Liver (tissue), 8 donors: ENCODE measurements at regions not wholly inside any gene's neighbourhood (a gene's known extent, or its start where the extent isn't known, plus 50 kb on each side); places are given as distances from the start of the nearest gene placed in this dataset.

Source experiments
- DNase-seq: peaks from one replicate; pipeline ENCODE4 v3.0.0-alpha.2; 2017; ENCODE audit warnings: low spot score
- H3K27ac ChIP-seq, 2 donors: one replicate each; pipeline ENCODE4 v1.7.0; 2013; ENCODE audit warnings: inconsistent platforms in 2 of 2, low read length in 2 of 2, control low read depth in 1 of 2, low read depth in 1 of 2, mild to moderate bottlenecking in 1 of 2
- H3K27me3 ChIP-seq, 4 donors: one replicate each; pipeline versions ENCODE4 v1.6.1 to v1.7.0; 2013; ENCODE audit warnings: low read length in 3 of 4, inconsistent platforms in 1 of 4, mild to moderate bottlenecking in 1 of 4, moderate library complexity in 1 of 4; ENCODE audit not compliant: control insufficient read depth in 4 of 4, insufficient read depth in 4 of 4
- H3K36me3 ChIP-seq, 4 donors: one replicate each; pipeline versions ENCODE4 v1.6.1 to v1.7.0; 2013; ENCODE audit warnings: low read length in 3 of 4, mild to moderate bottlenecking in 3 of 4, low read depth in 1 of 4, moderate library complexity in 1 of 4; ENCODE audit not compliant: control insufficient read depth in 4 of 4, insufficient read depth in 3 of 4
- H3K4me1 ChIP-seq, 4 donors: one replicate each; pipeline versions ENCODE4 v1.6.1 to v1.7.0; 2013; ENCODE audit warnings: low read length in 3 of 4, mild to moderate bottlenecking in 3 of 4, moderate library complexity in 1 of 4; ENCODE audit not compliant: control insufficient read depth in 4 of 4, insufficient read depth in 4 of 4
- H3K4me3 ChIP-seq, 3 donors: one replicate each; pipeline versions ENCODE4 v1.6.1 to v1.7.0; 2013; ENCODE audit warnings: low read length in 3 of 3, control low read depth in 1 of 3, low read depth in 1 of 3, mild to moderate bottlenecking in 1 of 3
- H3K9ac ChIP-seq, 2 donors: one replicate each; pipeline ENCODE4 v1.7.0; 2013; ENCODE audit warnings: low read length in 2 of 2, mild to moderate bottlenecking in 2 of 2, moderate library complexity in 2 of 2, control low read depth in 1 of 2, low read depth in 1 of 2
- H3K9me3 ChIP-seq, 4 donors: one replicate each; pipeline versions ENCODE4 v1.6.1 to v1.7.0; 2013; ENCODE audit warnings: low read length in 3 of 4; ENCODE audit not compliant: control insufficient read depth in 4 of 4
- CTCF ChIP-seq: fragments of 150-350 bp; IDR thresholded peaks from 2 replicates; pipeline ENCODE4 v1.5.1; 2017; ENCODE audit warnings: improper control_type of control experiment, low read depth, low read length; ENCODE audit not compliant: missing input control
- FOXA1 ChIP-seq: IDR thresholded peaks from 2 replicates; pipeline ENCODE4 v1.6.1; 2016; ENCODE audit warnings: antibody characterized with exemption
- FOXA2 ChIP-seq: IDR thresholded peaks from 2 replicates; pipeline ENCODE4 v1.6.1; 2016; ENCODE audit warnings: antibody characterized with exemption
- GABPA ChIP-seq, 2 donors: IDR thresholded peaks in 1 of 2; conservative IDR thresholded peaks in 1 of 2; 2 replicates each; pipeline ENCODE4 v1.6.1; 2016; ENCODE audit warnings: antibody characterized with exemption in 2 of 2, mild to moderate bottlenecking in 1 of 2, moderate library complexity in 1 of 2
- HNF4A ChIP-seq, 2 donors: conservative IDR thresholded peaks; 2 replicates each; pipeline ENCODE4 v1.6.1; 2016; ENCODE audit warnings: antibody characterized with exemption in 2 of 2, mild to moderate bottlenecking in 2 of 2
- HNF4G ChIP-seq: IDR thresholded peaks from 2 replicates; pipeline ENCODE4 v1.6.1; 2016; ENCODE audit warnings: antibody characterized with exemption
- JUND ChIP-seq, 2 donors: IDR thresholded peaks; 2 replicates each; pipeline ENCODE4 v1.6.1; 2016; ENCODE audit warnings: antibody characterized with exemption in 2 of 2
- MAX ChIP-seq: IDR thresholded peaks from 2 replicates; pipeline ENCODE4 v1.6.1; 2016; ENCODE audit warnings: antibody characterized with exemption
- RXRA ChIP-seq, 2 donors: IDR thresholded peaks; 2 replicates each; pipeline ENCODE4 v1.6.1; 2017 to 2018; ENCODE audit warnings: antibody characterized with exemption in 2 of 2, mild to moderate bottlenecking in 1 of 2
- SP1 ChIP-seq: IDR thresholded peaks from 2 replicates; pipeline ENCODE4 v1.6.1; 2018; ENCODE audit warnings: antibody characterized with exemption, mild to moderate bottlenecking
- TAF1 ChIP-seq: conservative IDR thresholded peaks from 2 replicates; pipeline ENCODE4 v1.6.1; 2016; ENCODE audit warnings: antibody characterized with exemption, mild to moderate bottlenecking
- YY1 ChIP-seq: IDR thresholded peaks from 2 replicates; pipeline ENCODE4 v1.6.1; 2016; ENCODE audit warnings: antibody characterized with exemption, mild to moderate bottlenecking
- ZBTB33 ChIP-seq: IDR thresholded peaks from 2 replicates; pipeline ENCODE4 v1.6.1; 2016; ENCODE audit warnings: antibody characterized with exemption
- WGBS: extraction: QIAGEN DNeasy Blood & Tissue Kit; methylation state at CpG from one replicate; pipeline ENCODE4 v1.1.7; 2013; 5-methylcytosine and 5-hydroxymethylcytosine counted together
- donor health status: healthy.
- donor health status: healthy.
- donor health status: healthy.
- donor health status: healthy.
- donor health status: healthy.

- H3K27me3 ChIP-seq = no peaks in the 10 kb centered on the region
- DNase-seq = no peak
- no peak overlapping the region for H3K27ac ChIP-seq
- H3K36me3 ChIP-seq = no peaks in the 10 kb centered on the region
- no peak overlapping the region for H3K9ac ChIP-seq
- H3K4me1 ChIP-seq = no peaks in the 10 kb centered on the region
- H3K9me3 ChIP-seq = no peaks in the 10 kb centered on the region
- TF ChIP-seq MAX (no peak), JUND (IDR thresholded peaks at IDR 0.05) (no peak), YY1 (no peak), HNF4G (no peak), GABPA (IDR thresholded peaks at IDR 0.05 in 1 of 2, conservative IDR thresholded peaks at IDR 0.05 in 1 of 2) (no peak), RXRA (IDR thresholded peaks at IDR 0.05) (no peak), HNF4A (conservative IDR thresholded peaks at IDR 0.05) (no peak), FOXA2 (no peak), TAF1 (no peak), SP1 (no peak), FOXA1 (no peak), ZBTB33 (no peak)
- no peak overlapping the region for H3K4me3 ChIP-seq
- WGBS = 38% methylated on average over 1 of the region's 1 CpG
Measured at GRCh38 chr4:115740806-115741205, 627.4 kb upstream of the NDST4 start.

GRCh38 chr4:115729739-115730266 lies 616.4 kb upstream of the NDST4 start:
- DNase-seq = no peak
- Histone ChIP-seq H3K4me1 (no peaks in the 10 kb centered on the region), H3K27me3 (no peaks in the 10 kb centered on the region), H3K9me3 (no peaks in the 10 kb centered on the region), H3K36me3 (no peaks in the 10 kb centered on the region), H3K4me3 (no peak overlapping the region), H3K27ac (no peak overlapping the region), H3K9ac (no peak overlapping the region)
- TF ChIP-seq CTCF (no peak), FOXA1 (no peak), YY1 (no peak)
- WGBS = 70% methylated on average over 5 of the region's 5 CpGs

- WGBS = 89% methylated on average over 3 of the region's 3 CpGs
- Histone ChIP-seq H3K9me3 (no peaks in the 10 kb centered on the region), H3K27ac (no peak overlapping the region), H3K4me1 (no peaks in the 10 kb centered on the region), H3K27me3 (no peaks in the 10 kb centered on the region), H3K9ac (no peak overlapping the region), H3K36me3 (no peaks in the 10 kb centered on the region), H3K4me3 (no peak overlapping the region)
- no peak for TF ChIP-seq HNF4A (conservative IDR thresholded peaks at IDR 0.05)
- TF ChIP-seq ZBTB33 = no peak
- TF ChIP-seq SP1 = no peak
- TF ChIP-seq HNF4G = no peak
- no peak for TF ChIP-seq MAX
- DNase-seq = no peak
Measured at GRCh38 chr4:115723621-115724020, 610.2 kb upstream of the NDST4 start.
